NB4 (cell line): ENCODE measurements at regions not wholly inside any gene's neighbourhood (a gene's known extent, or its start where the extent isn't known, plus 50 kb on each side); places are given as distances from the start of the nearest gene placed in this dataset.

Experiments
- POLR2A ChIP-seq: IDR thresholded peaks from 2 replicates; pipeline ENCODE4 v1.6.1; 2011; ENCODE audit warnings: mild to moderate bottlenecking; ENCODE audit not compliant: insufficient read length; ENCODE audit errors: extremely low read depth
- TF ChIP-seq, protein P1 (sequence below): IDR thresholded peaks from one replicate; pipeline ENCODE4 v1.5.1; 2012; ENCODE audit warnings: low read depth, low read length
- TF ChIP-seq, protein P2 (sequence below): IDR thresholded peaks from 2 replicates; pipeline ENCODE4 v1.6.1; 2011; ENCODE audit warnings: low read depth, low read length

DNA sequence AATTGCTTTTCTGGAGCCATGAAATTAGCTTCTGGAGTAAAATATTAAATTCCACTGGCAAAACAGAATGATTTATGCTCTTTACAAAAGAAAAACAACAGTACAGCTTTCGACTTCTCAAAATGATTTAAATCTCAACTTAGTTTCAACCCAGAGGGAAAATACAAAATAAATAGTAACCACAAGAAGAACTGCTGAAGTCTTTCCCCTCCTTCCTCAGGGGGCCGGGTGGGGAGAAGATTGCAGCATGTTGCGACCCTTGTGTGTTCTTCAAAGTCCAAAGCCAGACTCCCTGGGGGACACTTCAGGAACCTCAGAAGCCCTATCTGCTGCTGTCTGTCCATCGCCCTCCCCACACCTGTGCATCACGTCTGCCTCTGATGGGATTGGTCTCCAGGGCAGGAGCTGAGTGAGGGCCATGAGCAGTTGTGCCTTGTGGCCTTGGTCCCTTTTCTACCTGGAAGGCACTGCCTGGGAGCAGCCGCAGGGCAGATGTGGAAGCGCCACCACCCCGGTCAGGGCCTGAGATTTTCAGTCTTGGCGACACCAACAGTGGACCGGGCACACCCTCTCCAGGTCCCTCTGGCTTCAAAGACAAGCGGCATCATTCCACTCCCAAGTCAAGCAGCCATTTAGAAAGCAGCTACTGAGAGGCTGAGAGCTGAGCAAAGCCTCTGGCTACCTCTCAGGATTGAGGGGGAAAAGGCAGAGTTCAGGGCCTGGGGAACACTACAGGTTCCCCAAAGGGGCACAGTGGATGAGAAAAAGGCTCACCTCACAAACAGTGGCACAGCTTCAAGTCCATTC, 210.1 kb upstream of the RAB6C start:
- TF ChIP-seq, protein P1, sequence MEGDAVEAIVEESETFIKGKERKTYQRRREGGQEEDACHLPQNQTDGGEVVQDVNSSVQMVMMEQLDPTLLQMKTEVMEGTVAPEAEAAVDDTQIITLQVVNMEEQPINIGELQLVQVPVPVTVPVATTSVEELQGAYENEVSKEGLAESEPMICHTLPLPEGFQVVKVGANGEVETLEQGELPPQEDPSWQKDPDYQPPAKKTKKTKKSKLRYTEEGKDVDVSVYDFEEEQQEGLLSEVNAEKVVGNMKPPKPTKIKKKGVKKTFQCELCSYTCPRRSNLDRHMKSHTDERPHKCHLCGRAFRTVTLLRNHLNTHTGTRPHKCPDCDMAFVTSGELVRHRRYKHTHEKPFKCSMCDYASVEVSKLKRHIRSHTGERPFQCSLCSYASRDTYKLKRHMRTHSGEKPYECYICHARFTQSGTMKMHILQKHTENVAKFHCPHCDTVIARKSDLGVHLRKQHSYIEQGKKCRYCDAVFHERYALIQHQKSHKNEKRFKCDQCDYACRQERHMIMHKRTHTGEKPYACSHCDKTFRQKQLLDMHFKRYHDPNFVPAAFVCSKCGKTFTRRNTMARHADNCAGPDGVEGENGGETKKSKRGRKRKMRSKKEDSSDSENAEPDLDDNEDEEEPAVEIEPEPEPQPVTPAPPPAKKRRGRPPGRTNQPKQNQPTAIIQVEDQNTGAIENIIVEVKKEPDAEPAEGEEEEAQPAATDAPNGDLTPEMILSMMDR: no peak
- no peak for TF ChIP-seq POLR2A
- TF ChIP-seq, protein P2, sequence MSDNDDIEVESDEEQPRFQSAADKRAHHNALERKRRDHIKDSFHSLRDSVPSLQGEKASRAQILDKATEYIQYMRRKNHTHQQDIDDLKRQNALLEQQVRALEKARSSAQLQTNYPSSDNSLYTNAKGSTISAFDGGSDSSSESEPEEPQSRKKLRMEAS: no peak
